NCI-H82 treated with DMSO at 0.1 percent for 48 hours (cell line): ENCODE measurements at regions not wholly inside any gene's neighbourhood (a gene's known extent, or its start where the extent isn't known, plus 50 kb on each side); places are given as distances from the start of the nearest gene placed in this dataset.

Experiments
- DNase-seq: peaks from one replicate; lab custom pipeline; 2025; ENCODE audit not compliant: unreplicated experiment; lab: John Stamatoyannopoulos, UW

GRCh38 chr20:63089051-63089907 lies 82.5 kb upstream of the BHLHE23 start:
- DNase-seq, result no peak

GRCh38 chr20:63087872-63088680 lies 81.3 kb upstream of the BHLHE23 start:
- no peak for DNase-seq

GRCh38 chr20:63087236-63087871 lies 80.6 kb upstream of the BHLHE23 start:
- DNase-seq, result no peak

- DNase-seq, result no peak
Observed at GRCh38 chr20:63086421-63087235, 79.9 kb upstream of the BHLHE23 start.

- peak; percentile 8 for DNase-seq
Observed at GRCh38 chr20:63085151-63085861, 78.5 kb upstream of the BHLHE23 start.

GRCh38 chr20:63084563-63084927 lies 77.8 kb upstream of the BHLHE23 start:
- DNase-seq, result no peak

- no peak for DNase-seq
Observed at GRCh38 chr20:63083831-63084562, 77.2 kb upstream of the BHLHE23 start.

GRCh38 chr20:63082939-63083735 lies 76.4 kb upstream of the BHLHE23 start:
- DNase-seq, result no peak

- no peak for DNase-seq
Observed at GRCh38 chr20:63082308-63082938, 75.7 kb upstream of the BHLHE23 start.

- DNase-seq, result no peak
Observed at GRCh38 chr20:63081831-63082230, 75.1 kb upstream of the BHLHE23 start.

GRCh38 chr20:63081351-63081750 lies 74.6 kb upstream of the BHLHE23 start:
- no peak for DNase-seq

- DNase-seq, result no peak
Observed at GRCh38 chr20:63080811-63081210, 74.0 kb upstream of the BHLHE23 start.

GRCh38 chr20:63080411-63080810 lies 73.6 kb upstream of the BHLHE23 start:
- DNase-seq, result no peak

- DNase-seq, result no peak
Observed at GRCh38 chr20:63079971-63080370, 73.2 kb upstream of the BHLHE23 start.

GRCh38 chr20:63077705-63078104 lies 70.9 kb upstream of the BHLHE23 start:
- DNase-seq, result no peak

GRCh38 chr20:63076421-63076820 lies 69.7 kb upstream of the BHLHE23 start:
- no peak for DNase-seq

GRCh38 chr20:63074631-63075030 lies 67.9 kb upstream of the BHLHE23 start:
- DNase-seq, result no peak

- DNase-seq, result no peak
Observed at GRCh38 chr20:63074182-63074581, 67.4 kb upstream of the BHLHE23 start.
